HepG2 (cell line): ENCODE measurements at regions not wholly inside any gene's neighbourhood (a gene's known extent, or its start where the extent isn't known, plus 50 kb on each side); places are given as distances from the start of the nearest gene placed in this dataset.

Source experiments
- AKNA ChIP-seq: sonication (generic); formaldehyde crosslinking; IDR thresholded peaks from 2 replicates; pipeline ENCODE4 v1.4.0; 2020; ENCODE audit warnings: missing genetic modification reagents, borderline replicate concordance
- BCL6 ChIP-seq: IDR thresholded peaks from 2 replicates; pipeline ENCODE4 v1.6.1; 2016; ENCODE audit warnings: missing genetic modification reagents, missing compliant biosample characterization
- GFI1 ChIP-seq: sonication (generic); formaldehyde crosslinking; IDR thresholded peaks from 2 replicates; pipeline ENCODE4 v1.5.0; 2020; ENCODE audit warnings: missing genetic modification reagents, mild to moderate bottlenecking, borderline replicate concordance
- KDM5B ChIP-seq: sonication (generic); formaldehyde crosslinking; IDR thresholded peaks from 2 replicates; pipeline ENCODE4 v1.4.0; 2020; ENCODE audit warnings: missing genetic modification reagents, mild to moderate bottlenecking, borderline replicate concordance
- MAFF ChIP-seq: IDR thresholded peaks from 2 replicates; pipeline ENCODE4 v1.6.1; 2011; ENCODE audit warnings: low read depth, low read length, improper control_type of control experiment
- MIER3 ChIP-seq: IDR thresholded peaks from 2 replicates; pipeline ENCODE4 v1.6.1; 2016; ENCODE audit warnings: missing compliant biosample characterization, borderline replicate concordance
- PBX2 ChIP-seq: IDR thresholded peaks from 2 replicates; pipeline ENCODE4 v1.6.1; 2016; ENCODE audit warnings: control low read depth
- POGZ ChIP-seq: sonication (generic); formaldehyde crosslinking; IDR thresholded peaks from 2 replicates; pipeline ENCODE4 v1.4.0; 2020; ENCODE audit warnings: mild to moderate bottlenecking, missing genetic modification reagents
- SATB2 ChIP-seq: sonication (generic); formaldehyde crosslinking; IDR thresholded peaks from 2 replicates; pipeline ENCODE4 v1.5.0; 2020; ENCODE audit warnings: missing genetic modification reagents
- SPEN ChIP-seq: sonication (generic); formaldehyde crosslinking; IDR thresholded peaks from 2 replicates; pipeline ENCODE4 v1.5.1; 2020; ENCODE audit warnings: low read depth, mild to moderate bottlenecking, missing genetic modification reagents
- ZNF280D ChIP-seq: sonication (generic); formaldehyde crosslinking; IDR thresholded peaks from 2 replicates; pipeline ENCODE4 v1.5.1; 2020; ENCODE audit warnings: mild to moderate bottlenecking, missing genetic modification reagents
- ZNF430 ChIP-seq: sonication (generic); formaldehyde crosslinking; IDR thresholded peaks from 2 replicates; pipeline ENCODE4 v1.9.0; 2021; ENCODE audit warnings: mild to moderate bottlenecking, missing genetic modification reagents
- ZNF724P ChIP-seq: sonication (generic); formaldehyde crosslinking; IDR thresholded peaks from 2 replicates; pipeline ENCODE4 v1.8.0; 2022; ENCODE audit warnings: missing genetic modification reagents, borderline replicate concordance
- TF ChIP-seq, protein P1 (sequence below): sonication (generic); formaldehyde crosslinking; IDR thresholded peaks from 2 replicates; pipeline ENCODE4 v1.5.0; 2020; ENCODE audit warnings: mild to moderate bottlenecking, missing genetic modification reagents

DNA sequence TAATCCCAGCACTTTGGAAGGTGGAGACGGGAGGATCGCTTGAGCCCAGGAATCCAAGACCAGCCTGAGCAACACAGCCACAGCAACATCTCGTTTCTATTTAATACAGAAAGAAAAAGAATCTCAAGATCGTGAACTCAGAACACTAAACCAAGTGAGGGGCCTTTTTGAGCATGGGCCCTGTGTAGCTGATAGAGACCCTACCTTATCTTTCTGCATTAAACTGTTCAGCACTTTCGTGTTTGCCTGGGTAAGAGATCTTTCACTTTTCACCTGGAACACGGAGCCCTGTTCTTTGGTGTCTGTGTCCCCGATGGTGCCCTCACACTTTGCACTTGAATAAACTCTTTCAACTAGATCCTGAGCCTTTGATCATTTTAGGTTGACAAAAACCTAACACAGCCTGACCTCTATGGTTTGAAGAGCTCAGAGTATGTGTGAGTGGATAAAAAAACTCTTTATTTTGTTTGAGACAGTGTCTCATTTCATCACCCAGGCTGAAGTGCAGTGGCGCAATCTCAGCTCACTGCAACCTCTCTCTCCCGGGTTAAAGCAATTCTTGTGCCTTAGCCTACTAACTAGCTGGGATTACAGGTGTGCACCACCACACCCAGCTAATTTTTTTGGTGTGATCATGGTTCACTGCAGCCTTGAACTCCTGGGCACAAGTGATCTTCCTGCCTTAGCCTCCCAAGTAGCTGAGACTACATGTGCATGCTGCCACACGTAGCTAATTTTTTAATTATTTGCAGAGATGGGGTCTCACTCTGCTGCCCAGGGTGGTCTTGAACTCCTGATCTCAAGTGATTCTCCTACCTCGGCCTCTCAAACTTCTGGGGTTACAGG lies 83.8 kb upstream of the GRIN2A start (continued):
- TF ChIP-seq PBX2 (CRISPR knock-in tag) (peak; percentile 61; the same call in 1 of the 2 replicates), BCL6 (CRISPR knock-in tag) (peak; percentile 94), SPEN (peak; percentile 41; the same call in 1 of the 2 replicates), GFI1 (peak; percentile 100), MIER3 (CRISPR knock-in tag) (peak; percentile 95; the same call in 1 of the 2 replicates), ZNF430 (CRISPR knock-in tag) (peak; percentile 96), KDM5B (0 out of 2 replicates have a peak, but pooled peaks have one; percentile 38), MAFF (no peak), ZNF280D (CRISPR knock-in tag) (peak; percentile 100), ZNF724P (CRISPR knock-in tag) (peak; percentile 51; the same call in 1 of the 2 replicates), POGZ (CRISPR knock-in tag) (peak; percentile 80), SATB2 (peak; percentile 78; the same call in 1 of the 2 replicates), AKNA (no peak)
- TF ChIP-seq, protein P1, sequence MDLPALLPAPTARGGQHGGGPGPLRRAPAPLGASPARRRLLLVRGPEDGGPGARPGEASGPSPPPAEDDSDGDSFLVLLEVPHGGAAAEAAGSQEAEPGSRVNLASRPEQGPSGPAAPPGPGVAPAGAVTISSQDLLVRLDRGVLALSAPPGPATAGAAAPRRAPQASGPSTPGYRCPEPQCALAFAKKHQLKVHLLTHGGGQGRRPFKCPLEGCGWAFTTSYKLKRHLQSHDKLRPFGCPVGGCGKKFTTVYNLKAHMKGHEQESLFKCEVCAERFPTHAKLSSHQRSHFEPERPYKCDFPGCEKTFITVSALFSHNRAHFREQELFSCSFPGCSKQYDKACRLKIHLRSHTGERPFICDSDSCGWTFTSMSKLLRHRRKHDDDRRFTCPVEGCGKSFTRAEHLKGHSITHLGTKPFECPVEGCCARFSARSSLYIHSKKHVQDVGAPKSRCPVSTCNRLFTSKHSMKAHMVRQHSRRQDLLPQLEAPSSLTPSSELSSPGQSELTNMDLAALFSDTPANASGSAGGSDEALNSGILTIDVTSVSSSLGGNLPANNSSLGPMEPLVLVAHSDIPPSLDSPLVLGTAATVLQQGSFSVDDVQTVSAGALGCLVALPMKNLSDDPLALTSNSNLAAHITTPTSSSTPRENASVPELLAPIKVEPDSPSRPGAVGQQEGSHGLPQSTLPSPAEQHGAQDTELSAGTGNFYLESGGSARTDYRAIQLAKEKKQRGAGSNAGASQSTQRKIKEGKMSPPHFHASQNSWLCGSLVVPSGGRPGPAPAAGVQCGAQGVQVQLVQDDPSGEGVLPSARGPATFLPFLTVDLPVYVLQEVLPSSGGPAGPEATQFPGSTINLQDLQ: peak; percentile 70
